Activated T-helper 17 cell treated with anti-CD3 and anti-CD28 coated beads, Interleukin-2, amount 50 U/mL, for 72 hours (primary cell): ENCODE measurements at regions not wholly inside any gene's neighbourhood (a gene's known extent, or its start where the extent isn't known, plus 50 kb on each side); places are given as distances from the start of the nearest gene placed in this dataset.

ENCODE experiments used
- ATAC-seq: fragments of 150-1000 bp; cut with Tn5 transposase; replicated peaks from 2 replicates; pipeline ENCODE4 v1.10.0; 2021; ENCODE audit warnings: mild to moderate bottlenecking, moderate library complexity
- H3K27ac Mint-ChIP-seq: one replicate; pipeline ENCODE4 v1.8.0; 2022; ENCODE audit warnings: mixed read lengths
- H3K27me3 Mint-ChIP-seq: one replicate; pipeline ENCODE4 v1.8.0; 2022; ENCODE audit warnings: mixed read lengths
- H3K36me3 Mint-ChIP-seq: one replicate; pipeline ENCODE4 v1.8.0; 2022; ENCODE audit warnings: low read depth, mild to moderate bottlenecking, mixed read lengths
- H3K4me1 Mint-ChIP-seq: one replicate; pipeline ENCODE4 v1.8.0; 2022; ENCODE audit warnings: mixed read lengths
- H3K4me3 Mint-ChIP-seq: one replicate; pipeline ENCODE4 v1.8.0; 2022; ENCODE audit warnings: mild to moderate bottlenecking, mixed read lengths
- H3K9me3 Mint-ChIP-seq: one replicate; pipeline ENCODE4 v1.8.0; 2022; ENCODE audit warnings: mixed read lengths

- no peak overlapping the region for H3K27ac Mint-ChIP-seq
- no peak for ATAC-seq
- no peaks in the 10 kb centered on the region for H3K9me3 Mint-ChIP-seq
- H3K4me3 Mint-ChIP-seq, result no peak overlapping the region
- H3K36me3 Mint-ChIP-seq, result peaks cover 36% of the 10 kb centered on the region
- no peaks in the 10 kb centered on the region for H3K27me3 Mint-ChIP-seq
- peaks cover 4% of the 10 kb centered on the region for H3K4me1 Mint-ChIP-seq
Observed at GRCh38 chr13:30359991-30360390, 52.6 kb upstream of the KATNAL1 start.

DNA sequence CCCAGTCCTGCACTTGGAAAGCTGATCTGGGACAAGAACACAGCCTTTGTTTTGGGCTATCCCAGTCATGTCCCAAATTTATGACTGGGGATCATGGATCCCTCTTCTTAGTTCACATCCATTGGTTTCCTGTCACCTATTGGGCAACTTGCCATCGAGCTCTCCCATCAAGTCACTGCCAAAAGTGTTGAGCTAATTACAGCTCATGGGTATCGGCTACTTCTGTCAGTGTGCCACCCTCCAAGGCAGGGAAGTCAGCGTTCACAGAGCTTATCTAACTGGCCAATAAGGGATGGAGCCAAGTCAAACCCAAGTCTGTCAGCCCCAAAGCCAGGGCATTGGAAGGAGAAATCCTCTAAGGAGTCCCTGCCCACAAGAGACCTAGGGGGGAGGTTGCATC, 53.2 kb upstream of the KATNAL1 start:
- peaks cover 40% of the 10 kb centered on the region for H3K36me3 Mint-ChIP-seq

GRCh38 chr13:30362005-30362788, 54.8 kb upstream of the KATNAL1 start:
- H3K9me3 Mint-ChIP-seq, result no peaks in the 10 kb centered on the region
- H3K27ac Mint-ChIP-seq, result no peak overlapping the region
- no peak overlapping the region for H3K4me3 Mint-ChIP-seq
- H3K27me3 Mint-ChIP-seq, result no peaks in the 10 kb centered on the region
- H3K4me1 Mint-ChIP-seq, result peaks cover 4% of the 10 kb centered on the region
- ATAC-seq, result no peak
- peaks cover 45% of the 10 kb centered on the region for H3K36me3 Mint-ChIP-seq

More for the DNA sequence above, 53.2 kb upstream of the KATNAL1 start:
- peaks cover 4% of the 10 kb centered on the region for H3K4me1 Mint-ChIP-seq
- no peaks in the 10 kb centered on the region for H3K9me3 Mint-ChIP-seq
- no peak for ATAC-seq
- H3K4me3 Mint-ChIP-seq, result no peak overlapping the region
- no peak overlapping the region for H3K27ac Mint-ChIP-seq
- H3K27me3 Mint-ChIP-seq, result no peaks in the 10 kb centered on the region

DNA sequence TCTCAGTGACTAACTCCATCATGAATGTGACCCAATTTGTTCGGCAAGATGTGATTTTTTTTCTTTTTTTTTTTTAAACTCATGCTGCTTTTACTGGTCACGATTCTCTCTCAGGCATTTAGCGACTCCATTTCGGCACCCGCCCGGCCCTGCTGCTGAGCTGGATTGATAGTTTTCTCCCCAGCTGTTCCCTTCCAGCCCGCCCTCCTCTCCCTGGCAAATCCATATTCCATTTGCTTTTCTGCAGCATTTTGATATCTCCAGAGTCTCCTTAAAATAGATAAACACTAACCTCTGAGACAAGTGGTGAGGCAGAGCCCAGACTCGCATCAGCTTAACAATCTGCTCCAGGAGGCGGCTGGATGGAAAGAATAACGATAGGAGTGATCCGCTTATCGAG, 55.5 kb upstream of the KATNAL1 start:
- H3K9me3 Mint-ChIP-seq, result no peaks in the 10 kb centered on the region
- peaks cover 40% of the 10 kb centered on the region for H3K36me3 Mint-ChIP-seq
- H3K4me3 Mint-ChIP-seq, result no peak overlapping the region
- H3K4me1 Mint-ChIP-seq, result peaks cover 4% of the 10 kb centered on the region
- no peaks in the 10 kb centered on the region for H3K27me3 Mint-ChIP-seq
- H3K27ac Mint-ChIP-seq, result no peak overlapping the region
- ATAC-seq, result no peak

DNA sequence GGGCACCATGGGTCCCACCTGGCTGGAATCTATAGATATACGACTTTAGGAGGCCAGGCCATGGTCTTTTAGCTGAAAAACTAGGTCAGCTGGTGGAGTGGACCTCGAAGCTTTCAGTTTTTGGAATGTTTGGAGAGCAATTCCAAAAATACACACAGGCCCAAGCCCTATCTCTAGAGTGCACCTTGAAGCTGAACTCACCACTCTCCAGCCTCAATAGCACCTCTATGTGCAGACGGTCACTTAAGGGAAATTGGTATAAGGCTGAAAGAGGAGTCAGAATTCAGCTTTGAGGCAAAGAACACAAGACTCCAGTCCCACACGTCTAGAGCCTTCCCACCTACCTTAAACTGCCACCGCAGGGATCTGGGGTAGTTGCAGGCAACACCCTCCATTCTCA, 56.4 kb upstream of the KATNAL1 start:
- H3K36me3 Mint-ChIP-seq, result peaks cover 41% of the 10 kb centered on the region
- ATAC-seq, result no peak
- no peak overlapping the region for H3K4me3 Mint-ChIP-seq
- no peaks in the 10 kb centered on the region for H3K27me3 Mint-ChIP-seq
- no peaks in the 10 kb centered on the region for H3K9me3 Mint-ChIP-seq
- H3K4me1 Mint-ChIP-seq, result peaks cover 6% of the 10 kb centered on the region
- no peak overlapping the region for H3K27ac Mint-ChIP-seq

- Mint-ChIP-seq H3K4me1 (peaks cover 10% of the 10 kb centered on the region), H3K36me3 (peaks cover 45% of the 10 kb centered on the region), H3K4me3 (no peak overlapping the region)
Observed at GRCh38 chr13:30364133-30364532, 56.8 kb upstream of the KATNAL1 start.

DNA sequence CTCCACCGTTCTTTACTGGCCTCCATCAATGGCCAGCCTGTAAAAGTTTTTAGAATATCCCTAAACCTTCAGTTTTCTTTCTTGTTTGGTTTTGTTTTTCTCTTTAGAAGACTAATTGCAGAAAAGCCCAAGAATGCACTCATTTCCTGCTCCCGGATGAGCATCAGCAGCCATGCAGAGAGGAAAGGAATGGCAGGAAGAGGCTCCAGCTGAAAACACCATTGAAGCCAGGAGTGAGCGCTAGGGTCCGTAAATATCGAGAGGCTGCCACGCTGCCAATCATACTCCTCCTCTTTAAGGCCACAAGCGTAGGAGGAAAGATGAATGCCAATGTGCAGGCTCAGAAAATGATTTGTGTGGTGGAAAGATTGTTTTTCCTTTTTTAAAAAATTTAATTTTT, 57.4 kb upstream of the UBE2L5 start:
- H3K27me3 Mint-ChIP-seq, result no peaks in the 10 kb centered on the region
- H3K4me3 Mint-ChIP-seq, result no peak overlapping the region
- no peak overlapping the region for H3K27ac Mint-ChIP-seq
- peaks cover 50% of the 10 kb centered on the region for H3K36me3 Mint-ChIP-seq
- no peaks in the 10 kb centered on the region for H3K9me3 Mint-ChIP-seq
- H3K4me1 Mint-ChIP-seq, result peaks cover 10% of the 10 kb centered on the region
- no peak for ATAC-seq

More at GRCh38 chr13:30364133-30364532, 56.8 kb upstream of the KATNAL1 start:
- H3K27ac Mint-ChIP-seq, result no peak overlapping the region
- no peaks in the 10 kb centered on the region for H3K9me3 Mint-ChIP-seq
- ATAC-seq, result no peak
- H3K27me3 Mint-ChIP-seq, result no peaks in the 10 kb centered on the region

- no peak for ATAC-seq
- H3K36me3 Mint-ChIP-seq, result peaks cover 58% of the 10 kb centered on the region
Observed at GRCh38 chr13:30366088-30366487, 56.2 kb upstream of the UBE2L5 start.

DNA sequence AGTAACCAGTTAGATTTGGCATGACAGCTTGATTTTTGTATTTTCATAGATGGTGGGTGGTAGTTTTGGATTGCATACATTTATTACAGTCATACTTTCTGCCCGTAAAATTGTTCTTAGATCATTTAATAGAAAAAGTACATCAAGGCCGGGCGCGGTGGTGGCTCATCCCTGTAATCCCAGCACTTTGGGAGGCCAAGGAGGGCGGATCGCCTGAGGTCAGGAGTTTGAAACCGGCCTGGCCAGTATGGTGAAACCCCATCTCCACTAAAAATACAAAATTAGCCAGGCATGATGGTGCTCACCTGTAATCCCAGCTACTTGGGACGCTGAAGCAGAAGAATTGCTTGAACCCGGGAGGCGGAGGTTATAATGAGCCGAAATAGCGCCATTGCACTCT, 55.0 kb upstream of the UBE2L5 start:
- peaks cover 47% of the 10 kb centered on the region for H3K36me3 Mint-ChIP-seq
- H3K27ac Mint-ChIP-seq, result no peak overlapping the region
- H3K4me1 Mint-ChIP-seq, result peaks cover 26% of the 10 kb centered on the region
- ATAC-seq, result no peak
- no peaks in the 10 kb centered on the region for H3K9me3 Mint-ChIP-seq
- no peaks in the 10 kb centered on the region for H3K27me3 Mint-ChIP-seq
- H3K4me3 Mint-ChIP-seq, result no peak overlapping the region

More at GRCh38 chr13:30366088-30366487, 56.2 kb upstream of the UBE2L5 start:
- no peaks in the 10 kb centered on the region for H3K9me3 Mint-ChIP-seq
- no peaks in the 10 kb centered on the region for H3K27me3 Mint-ChIP-seq
- no peak overlapping the region for H3K27ac Mint-ChIP-seq
- peaks cover 19% of the 10 kb centered on the region for H3K4me1 Mint-ChIP-seq
- no peak overlapping the region for H3K4me3 Mint-ChIP-seq

- peak overlapping the region; percentile 77 for H3K4me3 Mint-ChIP-seq
- H3K9me3 Mint-ChIP-seq, result no peaks in the 10 kb centered on the region
- peaks cover 32% of the 10 kb centered on the region for H3K36me3 Mint-ChIP-seq
- ATAC-seq, result no peak
- H3K27ac Mint-ChIP-seq, result peak overlapping the region; percentile 71
- peaks cover 45% of the 10 kb centered on the region for H3K4me1 Mint-ChIP-seq
- H3K27me3 Mint-ChIP-seq, result no peaks in the 10 kb centered on the region
Observed at GRCh38 chr13:30370146-30370545, 52.1 kb upstream of the UBE2L5 start.

GRCh38 chr13:30370916-30371521, 51.3 kb upstream of the UBE2L5 start:
- Mint-ChIP-seq H3K4me1 (peaks cover 49% of the 10 kb centered on the region), H3K4me3 (peak overlapping the region; percentile 77), H3K9me3 (no peaks in the 10 kb centered on the region), H3K27ac (peak overlapping the region; percentile 90), H3K27me3 (no peaks in the 10 kb centered on the region), H3K36me3 (peaks cover 23% of the 10 kb centered on the region)
- ATAC-seq, result no peak

DNA sequence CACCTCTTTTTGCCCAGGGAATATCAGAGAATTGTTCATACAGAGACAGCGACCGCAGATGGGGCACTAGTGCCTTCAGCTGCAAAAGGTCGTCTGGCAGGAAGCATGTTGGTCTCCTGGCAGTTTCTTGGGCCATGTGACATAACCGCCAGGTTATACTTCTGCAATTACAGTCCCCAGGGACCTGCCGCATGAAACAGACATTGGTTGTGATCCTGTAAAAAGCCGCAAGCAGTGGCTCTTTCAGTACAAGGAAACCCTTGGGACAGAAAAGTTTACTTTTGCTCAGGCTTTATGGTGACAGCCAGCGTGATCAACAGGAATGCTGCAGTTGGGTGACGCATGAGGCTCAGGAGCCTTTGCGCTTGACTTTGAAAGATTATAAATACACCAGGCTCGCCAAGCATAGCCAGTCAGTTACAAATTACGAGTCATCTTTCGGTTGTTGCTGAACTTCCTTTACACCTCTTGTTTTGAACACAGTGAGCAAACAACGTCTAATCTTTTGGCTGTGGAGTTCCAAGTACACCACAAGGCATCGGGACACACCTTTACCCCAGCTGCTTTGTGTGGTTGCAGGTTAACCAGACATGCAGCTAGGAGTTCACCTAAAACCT, 50.5 kb upstream of the UBE2L5 start:
- Mint-ChIP-seq H3K27me3 (no peaks in the 10 kb centered on the region), H3K9me3 (no peaks in the 10 kb centered on the region), H3K4me3 (peak overlapping the region; percentile 77), H3K27ac (peak overlapping the region; percentile 90), H3K36me3 (peaks cover 23% of the 10 kb centered on the region), H3K4me1 (peaks cover 52% of the 10 kb centered on the region)
- ATAC-seq, result peak; percentile 77
